Gastrocnemius medialis (tissue), 4 donors: ENCODE measurements at regions not wholly inside any gene's neighbourhood (a gene's known extent, or its start where the extent isn't known, plus 50 kb on each side); places are given as distances from the start of the nearest gene placed in this dataset.
"Not testable (repeated sequence)": the region's sequence is repeated elsewhere in the genome, so short reads cannot be mapped to it uniquely, and the experiment has no call there.

Experiments
- ATAC-seq, 2 donors: fragments of 150-250 bp; one replicate each; pipeline ENCODE4 v1.9.1; 2016
- DNase-seq, 2 donors: peaks; one replicate each; pipeline ENCODE4 v3.0.0-alpha.2; 2019
- H3K27ac ChIP-seq, 4 donors: fragments of 200-600 bp; sonication (generic); 1 replicate in 1 of 4; 2 replicates in 3 of 4; pipeline ENCODE4 v1.5.1; 2016 to 2018; ENCODE audit warnings: mild to moderate bottlenecking in 2 of 4, moderate library complexity in 1 of 4
- H3K27me3 ChIP-seq, 3 donors: fragments of 200-600 bp; sonication (generic) in 2 of 3; 1 replicate in 1 of 3; 2 replicates in 2 of 3; pipeline versions ENCODE4 v1.5.1 to v1.6.0; 2016 to 2019; ENCODE audit warnings: mild to moderate bottlenecking in 1 of 3, moderate library complexity in 1 of 3
- H3K36me3 ChIP-seq, 2 donors: fragments of 200-600 bp; sonication (generic) in 1 of 2; one replicate each; pipeline ENCODE4 v1.5.1; 2017 to 2018
- H3K4me1 ChIP-seq, 2 donors: fragments of 200-600 bp; sonication (generic) in 1 of 2; one replicate each; pipeline ENCODE4 v1.5.1; 2016 to 2017; ENCODE audit warnings: mild to moderate bottlenecking in 2 of 2
- H3K4me3 ChIP-seq, 4 donors: fragments of 200-600 bp; sonication (generic) in 3 of 4; 1 replicate in 1 of 4; 2 replicates in 3 of 4; pipeline ENCODE4 v1.5.1; 2016 to 2019; ENCODE audit warnings: mild to moderate bottlenecking in 2 of 4
- H3K9me3 ChIP-seq, 3 donors: fragments of 200-600 bp; sonication (generic) in 2 of 3; 1 replicate in 1 of 3; 2 replicates in 2 of 3; pipeline ENCODE4 v1.5.1; 2016 to 2019
- POLR2A ChIP-seq, 2 donors: fragments of 450-650 bp; IDR thresholded peaks; one replicate each; pipeline ENCODE4 v1.6.1; 2017; ENCODE audit warnings: antibody characterized with exemption in 2 of 2, mild to moderate bottlenecking in 2 of 2, moderate library complexity in 2 of 2
- in situ Hi-C, 4 donors: fragments of 200-750 bp; cut with MboI; loops; one replicate each; pipeline versions ENCODE4 v1.15.0 to v1.8.0; 2017; ENCODE audit warnings: low sequenced_read_pairs in 4 of 4
- intact Hi-C: fragments of 100-400 bp; cut with DNase I; formaldehyde crosslinking; loops from one replicate; pipeline ENCODE4 v1.15.1; 2023; ENCODE audit warnings: low total_unique reads
- TF ChIP-seq, protein P1 (sequence below), 5 experiments: fragments of 450-650 bp in 3 of 5; fragments of 200-600 bp in 2 of 5; sonication (generic) in 2 of 5; IDR thresholded peaks in 4 of 5; conservative IDR thresholded peaks in 1 of 5; 1 replicate in 4 of 5; 2 replicates in 1 of 5; pipeline ENCODE4 v1.5.1; 2016 to 2019; ENCODE audit warnings: antibody characterized with exemption in 5 of 5, mild to moderate bottlenecking in 3 of 5, moderate library complexity in 3 of 5

DNA sequence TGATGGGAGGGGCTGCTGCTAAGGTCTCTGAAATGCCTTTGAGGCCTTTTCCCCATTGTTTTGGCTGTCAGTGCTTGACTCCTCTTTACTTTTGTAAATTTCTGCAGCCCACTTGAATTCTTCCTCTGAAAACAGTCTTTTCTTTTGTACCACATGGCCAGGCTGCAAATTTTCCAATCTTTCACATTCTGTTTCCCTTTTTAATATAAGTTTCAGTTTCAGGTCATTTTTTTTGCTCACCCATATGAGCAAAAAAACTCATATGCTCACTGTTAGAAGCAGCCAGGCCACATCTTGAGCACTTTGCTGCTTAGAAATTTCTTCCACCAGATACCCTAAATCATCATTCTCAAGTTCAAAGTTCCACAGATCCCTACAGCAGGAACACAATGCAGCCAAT is 234.6 kb upstream of the ADRA1B start:
- no peak for DNase-seq
- Histone ChIP-seq H3K9me3 (no peaks in the 10 kb centered on the region), H3K27ac (no peak overlapping the region), H3K4me3 (no peak overlapping the region), H3K27me3 (no peaks in the 10 kb centered on the region), H3K36me3 (no peaks in the 10 kb centered on the region), H3K4me1 (no peaks in the 10 kb centered on the region)
- ATAC-seq, result no peak
- TF ChIP-seq POLR2A (IDR thresholded peaks at IDR 0.05), result no peak
- TF ChIP-seq, protein P1, sequence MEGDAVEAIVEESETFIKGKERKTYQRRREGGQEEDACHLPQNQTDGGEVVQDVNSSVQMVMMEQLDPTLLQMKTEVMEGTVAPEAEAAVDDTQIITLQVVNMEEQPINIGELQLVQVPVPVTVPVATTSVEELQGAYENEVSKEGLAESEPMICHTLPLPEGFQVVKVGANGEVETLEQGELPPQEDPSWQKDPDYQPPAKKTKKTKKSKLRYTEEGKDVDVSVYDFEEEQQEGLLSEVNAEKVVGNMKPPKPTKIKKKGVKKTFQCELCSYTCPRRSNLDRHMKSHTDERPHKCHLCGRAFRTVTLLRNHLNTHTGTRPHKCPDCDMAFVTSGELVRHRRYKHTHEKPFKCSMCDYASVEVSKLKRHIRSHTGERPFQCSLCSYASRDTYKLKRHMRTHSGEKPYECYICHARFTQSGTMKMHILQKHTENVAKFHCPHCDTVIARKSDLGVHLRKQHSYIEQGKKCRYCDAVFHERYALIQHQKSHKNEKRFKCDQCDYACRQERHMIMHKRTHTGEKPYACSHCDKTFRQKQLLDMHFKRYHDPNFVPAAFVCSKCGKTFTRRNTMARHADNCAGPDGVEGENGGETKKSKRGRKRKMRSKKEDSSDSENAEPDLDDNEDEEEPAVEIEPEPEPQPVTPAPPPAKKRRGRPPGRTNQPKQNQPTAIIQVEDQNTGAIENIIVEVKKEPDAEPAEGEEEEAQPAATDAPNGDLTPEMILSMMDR (IDR thresholded peaks at IDR 0.05 in 4 of 5, conservative IDR thresholded peaks at IDR 0.05 in 1 of 5), result no peak
- intact Hi-C loops, result no loop called here
- in situ Hi-C loops, result no loop called here

DNA sequence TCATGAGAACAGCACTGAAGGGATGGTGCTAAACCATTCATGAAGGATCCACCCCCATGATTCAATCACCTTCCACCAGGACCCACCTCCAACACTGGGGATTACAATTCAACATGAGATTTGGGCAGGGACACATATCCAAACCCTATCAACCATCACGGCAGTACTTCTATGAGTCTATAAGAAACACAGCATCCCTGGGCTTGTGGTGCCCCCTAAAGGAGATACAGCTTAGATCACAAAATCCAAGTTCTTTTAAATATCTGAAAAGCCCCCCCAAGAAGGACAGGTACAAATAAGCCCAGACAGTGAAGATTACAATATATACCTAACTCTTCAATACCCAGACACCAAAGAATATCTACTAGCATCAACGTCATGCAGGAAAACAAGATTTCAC is 233.7 kb upstream of the ADRA1B start:
- intact Hi-C loops, result no loop called here
- DNase-seq (no peak), ATAC-seq (no peak)
- H3K9me3 ChIP-seq, result no peaks in the 10 kb centered on the region
- H3K27me3 ChIP-seq, result no peaks in the 10 kb centered on the region
- TF ChIP-seq POLR2A (IDR thresholded peaks at IDR 0.05), result no peak
- TF ChIP-seq, protein P1 (IDR thresholded peaks at IDR 0.05 in 4 of 5, conservative IDR thresholded peaks at IDR 0.05 in 1 of 5), result no peak
- H3K4me1 ChIP-seq, result no peaks in the 10 kb centered on the region
- no peak overlapping the region for H3K27ac ChIP-seq
- no peak overlapping the region for H3K4me3 ChIP-seq
- no peaks in the 10 kb centered on the region for H3K36me3 ChIP-seq
- in situ Hi-C loops, result no loop called here

DNA sequence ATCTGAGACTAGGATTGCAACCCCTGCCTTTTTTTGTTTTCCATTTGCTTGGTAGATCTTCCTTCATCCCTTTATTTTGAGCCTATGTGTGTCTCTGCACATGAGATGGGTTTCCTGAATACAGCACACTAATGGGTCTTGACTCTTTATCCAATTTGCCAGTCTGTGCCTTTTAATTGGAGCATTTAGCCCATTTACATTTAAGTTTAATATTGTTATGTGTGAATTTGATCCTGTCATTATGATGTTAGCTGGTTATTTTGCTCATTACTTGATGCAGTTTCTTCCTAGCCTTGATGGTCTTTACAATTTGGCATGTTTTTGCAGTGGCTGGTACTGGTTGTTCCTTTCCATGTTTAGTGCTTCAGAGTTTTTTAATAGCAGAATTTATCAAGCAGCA is 228.4 kb upstream of the ADRA1B start:
- H3K4me1 ChIP-seq, in situ Hi-C loops, intact Hi-C loops, H3K36me3 ChIP-seq, ATAC-seq, H3K27me3 ChIP-seq, H3K9me3 ChIP-seq, H3K4me3 ChIP-seq, H3K27ac ChIP-seq, DNase-seq: not testable (repeated sequence)

DNA sequence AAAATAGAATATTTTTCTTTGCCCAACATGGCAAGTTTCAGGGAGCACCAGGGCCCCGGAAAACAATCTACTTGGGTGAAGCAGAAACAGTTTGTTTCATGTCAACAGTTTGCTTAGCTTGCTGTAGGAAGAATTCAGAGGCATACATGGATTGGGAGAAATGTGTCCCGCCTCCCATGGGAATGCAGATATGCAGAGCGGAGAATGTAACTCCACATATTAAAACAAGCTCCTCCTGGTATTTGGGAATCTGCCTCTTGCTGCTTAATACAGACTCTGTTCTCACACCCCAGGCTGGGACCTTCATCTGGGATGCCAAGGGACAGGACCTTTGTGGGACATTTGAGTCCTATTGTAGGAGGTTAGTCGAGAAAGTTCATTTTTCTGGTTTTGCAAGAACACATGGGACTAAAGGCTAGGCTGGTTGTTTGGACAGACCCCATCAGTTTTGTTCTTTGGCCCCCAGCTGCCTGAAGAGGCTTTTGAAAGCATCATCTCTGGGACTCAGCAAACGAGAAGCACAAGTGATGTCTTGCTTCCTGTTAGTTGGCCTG is 220.5 kb upstream of the ADRA1B start:
- no peak for ATAC-seq
- H3K4me3 ChIP-seq, result no peak overlapping the region
- TF ChIP-seq POLR2A (IDR thresholded peaks at IDR 0.05), result no peak
- TF ChIP-seq, protein P1 (IDR thresholded peaks at IDR 0.05 in 4 of 5, conservative IDR thresholded peaks at IDR 0.05 in 1 of 5), result no peak

DNA sequence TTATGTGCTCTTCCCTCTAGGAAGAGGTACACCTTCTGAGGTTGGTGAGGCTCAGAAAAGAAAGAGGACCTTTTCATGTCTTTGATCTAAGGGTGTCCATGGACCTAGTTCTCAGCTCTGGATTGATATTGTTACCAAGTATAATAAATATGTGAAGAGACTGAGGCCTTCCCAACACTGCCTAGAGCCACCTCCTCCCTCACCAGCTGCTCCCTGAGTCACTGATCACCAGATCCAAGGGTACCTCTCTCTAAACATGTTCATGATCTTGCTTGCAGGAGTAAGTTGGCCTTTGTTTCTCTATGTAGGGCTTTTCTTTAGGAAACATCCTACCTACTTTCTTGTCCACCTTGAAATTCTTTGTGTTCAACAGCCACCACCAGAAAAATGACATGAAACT is 218.8 kb upstream of the ADRA1B start:
- no peaks in the 10 kb centered on the region for H3K9me3 ChIP-seq
- no peak for DNase-seq
- H3K27me3 ChIP-seq, result no peaks in the 10 kb centered on the region
- no peaks in the 10 kb centered on the region for H3K4me1 ChIP-seq
- TF ChIP-seq, protein P1 (IDR thresholded peaks at IDR 0.05 in 4 of 5, conservative IDR thresholded peaks at IDR 0.05 in 1 of 5), result no peak
- no peak for TF ChIP-seq POLR2A (IDR thresholded peaks at IDR 0.05)
- in situ Hi-C loops, result no loop called here
- no peak overlapping the region for H3K27ac ChIP-seq
- no peak overlapping the region for H3K4me3 ChIP-seq
- no peak for ATAC-seq
- no peaks in the 10 kb centered on the region for H3K36me3 ChIP-seq
- intact Hi-C loops, result no loop called here

More for the DNA sequence above, 220.5 kb upstream of the ADRA1B start:
- in situ Hi-C loops (no loop called here), intact Hi-C loops (no loop called here)
- H3K4me1 ChIP-seq, result no peaks in the 10 kb centered on the region
- H3K27ac ChIP-seq, result no peak overlapping the region
- no peaks in the 10 kb centered on the region for H3K9me3 ChIP-seq
- DNase-seq, result no peak
- no peaks in the 10 kb centered on the region for H3K27me3 ChIP-seq
- no peaks in the 10 kb centered on the region for H3K36me3 ChIP-seq
